ENCODE measurements at regions not wholly inside any gene's neighbourhood (a gene's known extent, or its start where the extent isn't known, plus 50 kb on each side); places are given as distances from the start of the nearest gene placed in this dataset.

- TF ChIP-seq CTCF (IDR thresholded peaks at IDR 0.05; ENCODE audit: insufficient read depth, low read depth, low read length) (no peak), EZH2 (IDR thresholded peaks at IDR 0.05; ENCODE audit: insufficient read depth, low read length) (no peak)
Measured at GRCh38 chr4:180398564-180398963, 1844.6 kb upstream of the TENM3 start.
